ENCODE measurements at regions not wholly inside any gene's neighbourhood (a gene's known extent, or its start where the extent isn't known, plus 50 kb on each side); places are given as distances from the start of the nearest gene placed in this dataset.

- no peak for DNase-seq (ENCODE audit: low read depth)
- no peak for TF ChIP-seq CTCF (IDR thresholded peaks at IDR 0.05; ENCODE audit: insufficient read depth, low read depth, low read length)
- Histone ChIP-seq H3K4me3 (ENCODE audit: low read depth, low read length) (no peak overlapping the region), H3K36me3 (ENCODE audit: control insufficient read depth, insufficient read depth, low read length) (no peaks in the 10 kb centered on the region), H3K27me3 (ENCODE audit: control insufficient read depth, insufficient read depth, low read length) (no peaks in the 10 kb centered on the region)
- POLR2A ChIA-PET: no interaction called here
- CTCF ChIA-PET: no interaction called here
These were observed 50.9 kb upstream of the CD36 start for GRCh38 chr7:80587538-80587937.

- Histone ChIP-seq H3K36me3 (ENCODE audit: control insufficient read depth, insufficient read depth, low read length) (no peaks in the 10 kb centered on the region), H3K27me3 (ENCODE audit: control insufficient read depth, insufficient read depth, low read length) (no peaks in the 10 kb centered on the region), H3K4me3 (ENCODE audit: low read depth, low read length) (no peak overlapping the region)
- POLR2A ChIA-PET: no interaction called here
- CTCF ChIA-PET: interaction anchor here (1.1 kb wide), 1 partner anchor 13 kb away, joined by 4 read pairs; no protein-coding TSS in a partner anchor
- no peak for DNase-seq (ENCODE audit: low read depth)
- TF ChIP-seq CTCF (IDR thresholded peaks at IDR 0.05; ENCODE audit: insufficient read depth, low read depth, low read length): no peak
These were observed 49.9 kb upstream of the CD36 start for GRCh38 chr7:80588591-80588990.
